ENCODE measurements at regions not wholly inside any gene's neighbourhood (a gene's known extent, or its start where the extent isn't known, plus 50 kb on each side); places are given as distances from the start of the nearest gene placed in this dataset.

- Histone ChIP-seq H3K27ac (replicated peaks in 1 of 4) (no peak overlapping the region), H3K27me3 (no peaks in the 10 kb centered on the region), H3K36me3 (no peaks in the 10 kb centered on the region), H3K4me3 (no peak overlapping the region), H3K9me3 (no peaks in the 10 kb centered on the region), H3K4me1 (no peaks in the 10 kb centered on the region)
- WGBS: 68% methylated on average over 13 of the region's 13 CpGs
- no peak for TF ChIP-seq POLR2AphosphoS5 (IDR thresholded peaks at IDR 0.05)
- TF ChIP-seq, protein P1, sequence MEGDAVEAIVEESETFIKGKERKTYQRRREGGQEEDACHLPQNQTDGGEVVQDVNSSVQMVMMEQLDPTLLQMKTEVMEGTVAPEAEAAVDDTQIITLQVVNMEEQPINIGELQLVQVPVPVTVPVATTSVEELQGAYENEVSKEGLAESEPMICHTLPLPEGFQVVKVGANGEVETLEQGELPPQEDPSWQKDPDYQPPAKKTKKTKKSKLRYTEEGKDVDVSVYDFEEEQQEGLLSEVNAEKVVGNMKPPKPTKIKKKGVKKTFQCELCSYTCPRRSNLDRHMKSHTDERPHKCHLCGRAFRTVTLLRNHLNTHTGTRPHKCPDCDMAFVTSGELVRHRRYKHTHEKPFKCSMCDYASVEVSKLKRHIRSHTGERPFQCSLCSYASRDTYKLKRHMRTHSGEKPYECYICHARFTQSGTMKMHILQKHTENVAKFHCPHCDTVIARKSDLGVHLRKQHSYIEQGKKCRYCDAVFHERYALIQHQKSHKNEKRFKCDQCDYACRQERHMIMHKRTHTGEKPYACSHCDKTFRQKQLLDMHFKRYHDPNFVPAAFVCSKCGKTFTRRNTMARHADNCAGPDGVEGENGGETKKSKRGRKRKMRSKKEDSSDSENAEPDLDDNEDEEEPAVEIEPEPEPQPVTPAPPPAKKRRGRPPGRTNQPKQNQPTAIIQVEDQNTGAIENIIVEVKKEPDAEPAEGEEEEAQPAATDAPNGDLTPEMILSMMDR (IDR thresholded peaks at IDR 0.05): no peak
- no peak for TF ChIP-seq EP300 (IDR thresholded peaks at IDR 0.05)
- no peak for TF ChIP-seq POLR2A (IDR thresholded peaks at IDR 0.05; ENCODE audit: low read depth)
- DNase-seq (ENCODE audit: extremely low spot score): no peak
- intact Hi-C loops (cut with DNase I): no loop called here
Measured at GRCh38 chr4:129167640-129168260, 71.8 kb downstream of the C4orf33 start.

DNA sequence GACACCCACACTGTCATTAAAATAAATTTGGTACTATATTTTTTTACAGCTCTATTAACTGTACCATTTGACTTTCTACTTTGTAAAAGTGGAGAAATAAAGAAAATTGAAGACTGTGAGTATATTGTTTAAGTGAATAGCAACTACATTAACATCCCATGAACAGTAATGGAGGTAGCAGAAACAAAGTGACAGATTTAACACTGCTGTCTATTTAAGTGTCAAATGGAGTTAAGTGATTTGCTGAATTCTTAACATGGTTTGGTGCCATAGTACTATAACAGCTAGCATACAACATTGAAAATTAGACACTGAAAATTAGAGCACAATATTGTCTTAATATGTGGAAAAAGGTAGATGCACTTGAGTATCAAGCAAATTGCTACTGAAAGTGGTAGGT is 76.2 kb downstream of the C4orf33 start:
- Histone ChIP-seq H3K9me3 (no peaks in the 10 kb centered on the region), H3K36me3 (no peaks in the 10 kb centered on the region), H3K4me1 (no peaks in the 10 kb centered on the region), H3K4me3 (no peak overlapping the region), H3K27ac (replicated peaks in 1 of 4) (no peak overlapping the region), H3K27me3 (no peaks in the 10 kb centered on the region)
- DNase-seq (ENCODE audit: extremely low spot score): no peak
- intact Hi-C loops (cut with DNase I): no loop called here
- no peak for TF ChIP-seq POLR2A (IDR thresholded peaks at IDR 0.05; ENCODE audit: low read depth)
- no peak for TF ChIP-seq POLR2AphosphoS5 (IDR thresholded peaks at IDR 0.05)
- TF ChIP-seq EP300 (IDR thresholded peaks at IDR 0.05): no peak
- TF ChIP-seq, protein P1 (IDR thresholded peaks at IDR 0.05): no peak

GRCh38 chr4:129176864-129177263 is 80.9 kb downstream of the C4orf33 start:
- no peaks in the 10 kb centered on the region for H3K9me3 ChIP-seq
- TF ChIP-seq EP300 (IDR thresholded peaks at IDR 0.05): no peak
- 93% methylated on average over 1 of the region's 1 CpG for WGBS
- H3K27me3 ChIP-seq: no peaks in the 10 kb centered on the region
- H3K27ac ChIP-seq (replicated peaks in 1 of 4): no peak overlapping the region
- DNase-seq (ENCODE audit: extremely low spot score): no peak
- no peaks in the 10 kb centered on the region for H3K36me3 ChIP-seq
- intact Hi-C loops (cut with DNase I): no loop called here
- H3K4me1 ChIP-seq: no peaks in the 10 kb centered on the region
- no peak overlapping the region for H3K4me3 ChIP-seq

- no peaks in the 10 kb centered on the region for H3K36me3 ChIP-seq
- TF ChIP-seq POLR2A (IDR thresholded peaks at IDR 0.05; ENCODE audit: low read depth): no peak
- no peak for TF ChIP-seq EP300 (IDR thresholded peaks at IDR 0.05)
- TF ChIP-seq POLR2AphosphoS5 (IDR thresholded peaks at IDR 0.05): no peak
- TF ChIP-seq, protein P1 (IDR thresholded peaks at IDR 0.05): no peak
- no peak for DNase-seq (ENCODE audit: extremely low spot score)
- intact Hi-C loops (cut with DNase I): no loop called here
- no peak overlapping the region for H3K27ac ChIP-seq (replicated peaks in 1 of 4)
- no peak overlapping the region for H3K4me3 ChIP-seq
- H3K9me3 ChIP-seq: no peaks in the 10 kb centered on the region
- WGBS: 54% methylated on average over 2 of the region's 2 CpGs
- no peaks in the 10 kb centered on the region for H3K4me1 ChIP-seq
- H3K27me3 ChIP-seq: no peaks in the 10 kb centered on the region
Measured at GRCh38 chr4:129179276-129179675, 83.3 kb downstream of the C4orf33 start.

DNA sequence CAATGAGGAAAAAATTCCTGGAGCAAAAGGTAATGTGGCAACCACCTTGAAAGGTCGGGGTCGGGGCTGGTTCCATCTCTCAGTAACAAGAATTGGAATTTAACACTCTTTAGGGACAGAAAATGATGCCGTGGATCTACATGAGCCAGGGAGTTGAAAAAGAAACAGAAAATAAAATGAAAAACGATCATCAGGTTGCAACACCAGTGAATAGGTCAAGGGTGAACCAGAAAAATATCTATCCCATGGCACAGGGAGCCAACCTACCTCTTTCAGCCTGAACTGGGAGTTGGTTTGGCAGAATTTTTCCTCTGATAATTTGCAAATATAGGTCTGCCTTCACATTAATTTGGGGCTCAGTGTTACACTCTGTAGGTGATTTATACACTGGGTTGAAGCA is 93.7 kb downstream of the C4orf33 start:
- no peak overlapping the region for H3K4me3 ChIP-seq
- no peak for DNase-seq (ENCODE audit: extremely low spot score)
- TF ChIP-seq EP300 (IDR thresholded peaks at IDR 0.05) (no peak), POLR2AphosphoS5 (IDR thresholded peaks at IDR 0.05) (no peak), POLR2A (IDR thresholded peaks at IDR 0.05; ENCODE audit: low read depth) (no peak)
- TF ChIP-seq, protein P1 (IDR thresholded peaks at IDR 0.05): no peak
- no peaks in the 10 kb centered on the region for H3K9me3 ChIP-seq
- no peak overlapping the region for H3K27ac ChIP-seq (replicated peaks in 1 of 4)
- WGBS: 77% methylated on average over 4 of the region's 4 CpGs
- H3K27me3 ChIP-seq: no peaks in the 10 kb centered on the region
- H3K4me1 ChIP-seq: peaks cover 0 to 12% (median 4%) of the 10 kb centered on the region in 4 donors
- intact Hi-C loops (cut with DNase I): no loop called here
- H3K36me3 ChIP-seq: no peaks in the 10 kb centered on the region
